Liver (tissue), 8 donors: ENCODE measurements at regions not wholly inside any gene's neighbourhood (a gene's known extent, or its start where the extent isn't known, plus 50 kb on each side); places are given as distances from the start of the nearest gene placed in this dataset.

Source experiments
- DNase-seq: peaks from one replicate; pipeline ENCODE4 v3.0.0-alpha.2; 2017; ENCODE audit warnings: low spot score
- H3K27ac ChIP-seq, 2 donors: one replicate each; pipeline ENCODE4 v1.7.0; 2013; ENCODE audit warnings: inconsistent platforms in 2 of 2, low read length in 2 of 2, control low read depth in 1 of 2, low read depth in 1 of 2, mild to moderate bottlenecking in 1 of 2
- H3K27me3 ChIP-seq, 4 donors: one replicate each; pipeline versions ENCODE4 v1.6.1 to v1.7.0; 2013; ENCODE audit warnings: low read length in 3 of 4, inconsistent platforms in 1 of 4, mild to moderate bottlenecking in 1 of 4, moderate library complexity in 1 of 4; ENCODE audit not compliant: control insufficient read depth in 4 of 4, insufficient read depth in 4 of 4
- H3K36me3 ChIP-seq, 4 donors: one replicate each; pipeline versions ENCODE4 v1.6.1 to v1.7.0; 2013; ENCODE audit warnings: low read length in 3 of 4, mild to moderate bottlenecking in 3 of 4, low read depth in 1 of 4, moderate library complexity in 1 of 4; ENCODE audit not compliant: control insufficient read depth in 4 of 4, insufficient read depth in 3 of 4
- H3K4me1 ChIP-seq, 4 donors: one replicate each; pipeline versions ENCODE4 v1.6.1 to v1.7.0; 2013; ENCODE audit warnings: low read length in 3 of 4, mild to moderate bottlenecking in 3 of 4, moderate library complexity in 1 of 4; ENCODE audit not compliant: control insufficient read depth in 4 of 4, insufficient read depth in 4 of 4
- H3K4me3 ChIP-seq, 3 donors: one replicate each; pipeline versions ENCODE4 v1.6.1 to v1.7.0; 2013; ENCODE audit warnings: low read length in 3 of 3, control low read depth in 1 of 3, low read depth in 1 of 3, mild to moderate bottlenecking in 1 of 3
- H3K9ac ChIP-seq, 2 donors: one replicate each; pipeline ENCODE4 v1.7.0; 2013; ENCODE audit warnings: low read length in 2 of 2, mild to moderate bottlenecking in 2 of 2, moderate library complexity in 2 of 2, control low read depth in 1 of 2, low read depth in 1 of 2
- H3K9me3 ChIP-seq, 4 donors: one replicate each; pipeline versions ENCODE4 v1.6.1 to v1.7.0; 2013; ENCODE audit warnings: low read length in 3 of 4; ENCODE audit not compliant: control insufficient read depth in 4 of 4
- CTCF ChIP-seq: fragments of 150-350 bp; IDR thresholded peaks from 2 replicates; pipeline ENCODE4 v1.5.1; 2017; ENCODE audit warnings: improper control_type of control experiment, low read depth, low read length; ENCODE audit not compliant: missing input control
- EGR1 ChIP-seq, 2 donors: IDR thresholded peaks; 2 replicates each; pipeline ENCODE4 v1.6.1; 2016 to 2018; ENCODE audit warnings: antibody characterized with exemption in 2 of 2, low read depth in 2 of 2
- FOXA1 ChIP-seq: IDR thresholded peaks from 2 replicates; pipeline ENCODE4 v1.6.1; 2016; ENCODE audit warnings: antibody characterized with exemption
- FOXA2 ChIP-seq: IDR thresholded peaks from 2 replicates; pipeline ENCODE4 v1.6.1; 2016; ENCODE audit warnings: antibody characterized with exemption
- GABPA ChIP-seq, 2 donors: IDR thresholded peaks in 1 of 2; conservative IDR thresholded peaks in 1 of 2; 2 replicates each; pipeline ENCODE4 v1.6.1; 2016; ENCODE audit warnings: antibody characterized with exemption in 2 of 2, mild to moderate bottlenecking in 1 of 2, moderate library complexity in 1 of 2
- HNF4G ChIP-seq: IDR thresholded peaks from 2 replicates; pipeline ENCODE4 v1.6.1; 2016; ENCODE audit warnings: antibody characterized with exemption
- JUND ChIP-seq, 2 donors: IDR thresholded peaks; 2 replicates each; pipeline ENCODE4 v1.6.1; 2016; ENCODE audit warnings: antibody characterized with exemption in 2 of 2
- NR2F2 ChIP-seq: IDR thresholded peaks from 2 replicates; pipeline ENCODE4 v1.6.1; 2016; ENCODE audit warnings: antibody characterized with exemption
- RAD21 ChIP-seq, 2 donors: IDR thresholded peaks; 2 replicates each; pipeline ENCODE4 v1.6.1; 2016; ENCODE audit warnings: antibody characterized with exemption in 2 of 2, mild to moderate bottlenecking in 2 of 2
- RXRA ChIP-seq, 2 donors: IDR thresholded peaks; 2 replicates each; pipeline ENCODE4 v1.6.1; 2017 to 2018; ENCODE audit warnings: antibody characterized with exemption in 2 of 2, mild to moderate bottlenecking in 1 of 2
- SP1 ChIP-seq: IDR thresholded peaks from 2 replicates; pipeline ENCODE4 v1.6.1; 2018; ENCODE audit warnings: antibody characterized with exemption, mild to moderate bottlenecking
- TAF1 ChIP-seq: conservative IDR thresholded peaks from 2 replicates; pipeline ENCODE4 v1.6.1; 2016; ENCODE audit warnings: antibody characterized with exemption, mild to moderate bottlenecking
- YY1 ChIP-seq: IDR thresholded peaks from 2 replicates; pipeline ENCODE4 v1.6.1; 2016; ENCODE audit warnings: antibody characterized with exemption, mild to moderate bottlenecking
- WGBS: extraction: QIAGEN DNeasy Blood & Tissue Kit; methylation state at CpG from one replicate; pipeline ENCODE4 v1.1.7; 2013; 5-methylcytosine and 5-hydroxymethylcytosine counted together
- TF ChIP-seq, protein P1 (sequence below): IDR thresholded peaks from 2 replicates; pipeline ENCODE4 v1.6.1; 2016; ENCODE audit warnings: antibody characterized with exemption, mild to moderate bottlenecking
- TF ChIP-seq, protein P2 (sequence below): IDR thresholded peaks from 2 replicates; pipeline ENCODE4 v1.6.1; 2016; ENCODE audit warnings: antibody characterized with exemption
- TF ChIP-seq, protein P3 (sequence below): IDR thresholded peaks from 2 replicates; pipeline ENCODE4 v1.6.1; 2016; ENCODE audit warnings: antibody characterized with exemption
- donor health status: healthy.
- donor health status: healthy.
- donor health status: healthy.
- donor health status: healthy.
- donor health status: healthy.

DNA sequence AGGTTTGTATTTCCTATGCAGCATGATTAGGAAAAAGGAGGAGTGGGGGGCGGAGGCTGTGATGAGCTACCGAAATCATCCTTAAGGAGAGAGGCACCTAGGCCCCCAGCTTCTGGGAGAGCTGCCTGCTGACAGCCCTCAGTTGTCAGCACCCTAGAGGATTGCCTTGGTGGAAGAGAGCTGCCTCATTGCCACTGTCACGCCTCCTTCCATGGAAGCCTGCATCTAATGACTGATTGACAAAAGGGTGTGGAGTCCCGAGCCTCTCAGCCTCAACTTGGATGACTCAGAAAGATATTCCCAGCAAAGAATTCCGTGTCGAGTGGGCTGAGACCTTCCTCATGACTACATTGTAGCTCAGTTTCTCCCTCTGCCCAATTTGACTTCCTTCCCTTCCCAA, 320.4 kb upstream of the PROK2 start:
- 93% methylated on average over 6 of the region's 6 CpGs for WGBS
- no peak overlapping the region for H3K9ac ChIP-seq
- H3K27me3 ChIP-seq = no peaks in the 10 kb centered on the region
- no peak overlapping the region for H3K27ac ChIP-seq
- TF ChIP-seq TAF1 = no peak
- TF ChIP-seq FOXA2 = no peak
- no peak for TF ChIP-seq GABPA (IDR thresholded peaks at IDR 0.05 in 1 of 2, conservative IDR thresholded peaks at IDR 0.05 in 1 of 2)
- TF ChIP-seq SP1 = no peak
- no peaks in the 10 kb centered on the region for H3K9me3 ChIP-seq
- H3K4me3 ChIP-seq = no peak overlapping the region
- H3K4me1 ChIP-seq = peaks cover 0 to 8% (median 1%) of the 10 kb centered on the region in 4 donors
- no peak for DNase-seq
- no peaks in the 10 kb centered on the region for H3K36me3 ChIP-seq

GRCh38 chr3:72102112-72102616, 317.2 kb upstream of the PROK2 start:
- Histone ChIP-seq H3K9me3 (no peaks in the 10 kb centered on the region), H3K36me3 (no peaks in the 10 kb centered on the region), H3K9ac (no peak overlapping the region), H3K4me1 (peaks cover 0 to 8% (median 2%) of the 10 kb centered on the region in 4 donors), H3K4me3 (no peak overlapping the region), H3K27me3 (no peaks in the 10 kb centered on the region), H3K27ac (no peak overlapping the region)
- no peak for DNase-seq
- 68% methylated on average over 5 of the region's 5 CpGs for WGBS
- TF ChIP-seq, protein P1, sequence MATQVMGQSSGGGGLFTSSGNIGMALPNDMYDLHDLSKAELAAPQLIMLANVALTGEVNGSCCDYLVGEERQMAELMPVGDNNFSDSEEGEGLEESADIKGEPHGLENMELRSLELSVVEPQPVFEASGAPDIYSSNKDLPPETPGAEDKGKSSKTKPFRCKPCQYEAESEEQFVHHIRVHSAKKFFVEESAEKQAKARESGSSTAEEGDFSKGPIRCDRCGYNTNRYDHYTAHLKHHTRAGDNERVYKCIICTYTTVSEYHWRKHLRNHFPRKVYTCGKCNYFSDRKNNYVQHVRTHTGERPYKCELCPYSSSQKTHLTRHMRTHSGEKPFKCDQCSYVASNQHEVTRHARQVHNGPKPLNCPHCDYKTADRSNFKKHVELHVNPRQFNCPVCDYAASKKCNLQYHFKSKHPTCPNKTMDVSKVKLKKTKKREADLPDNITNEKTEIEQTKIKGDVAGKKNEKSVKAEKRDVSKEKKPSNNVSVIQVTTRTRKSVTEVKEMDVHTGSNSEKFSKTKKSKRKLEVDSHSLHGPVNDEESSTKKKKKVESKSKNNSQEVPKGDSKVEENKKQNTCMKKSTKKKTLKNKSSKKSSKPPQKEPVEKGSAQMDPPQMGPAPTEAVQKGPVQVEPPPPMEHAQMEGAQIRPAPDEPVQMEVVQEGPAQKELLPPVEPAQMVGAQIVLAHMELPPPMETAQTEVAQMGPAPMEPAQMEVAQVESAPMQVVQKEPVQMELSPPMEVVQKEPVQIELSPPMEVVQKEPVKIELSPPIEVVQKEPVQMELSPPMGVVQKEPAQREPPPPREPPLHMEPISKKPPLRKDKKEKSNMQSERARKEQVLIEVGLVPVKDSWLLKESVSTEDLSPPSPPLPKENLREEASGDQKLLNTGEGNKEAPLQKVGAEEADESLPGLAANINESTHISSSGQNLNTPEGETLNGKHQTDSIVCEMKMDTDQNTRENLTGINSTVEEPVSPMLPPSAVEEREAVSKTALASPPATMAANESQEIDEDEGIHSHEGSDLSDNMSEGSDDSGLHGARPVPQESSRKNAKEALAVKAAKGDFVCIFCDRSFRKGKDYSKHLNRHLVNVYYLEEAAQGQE = no peak
- TF ChIP-seq TAF1 = no peak
- TF ChIP-seq RAD21 (IDR thresholded peaks at IDR 0.05) = no peak

- Histone ChIP-seq H3K4me1 (peaks cover 0 to 8% (median 5%) of the 10 kb centered on the region in 4 donors), H3K27ac (peak overlapping the region in 1 of 2 donors; percentile 40), H3K4me3 (no peak overlapping the region), H3K9me3 (no peaks in the 10 kb centered on the region), H3K36me3 (no peaks in the 10 kb centered on the region), H3K27me3 (no peaks in the 10 kb centered on the region), H3K9ac (no peak overlapping the region)
- no peak for DNase-seq
- TF ChIP-seq FOXA2 (no peak), RAD21 (IDR thresholded peaks at IDR 0.05) (no peak), RXRA (IDR thresholded peaks at IDR 0.05) (no peak), FOXA1 (no peak)
- WGBS = 49% methylated on average over 6 of the region's 6 CpGs
Measured at GRCh38 chr3:72101494-72101893, 316.5 kb upstream of the PROK2 start.

DNA sequence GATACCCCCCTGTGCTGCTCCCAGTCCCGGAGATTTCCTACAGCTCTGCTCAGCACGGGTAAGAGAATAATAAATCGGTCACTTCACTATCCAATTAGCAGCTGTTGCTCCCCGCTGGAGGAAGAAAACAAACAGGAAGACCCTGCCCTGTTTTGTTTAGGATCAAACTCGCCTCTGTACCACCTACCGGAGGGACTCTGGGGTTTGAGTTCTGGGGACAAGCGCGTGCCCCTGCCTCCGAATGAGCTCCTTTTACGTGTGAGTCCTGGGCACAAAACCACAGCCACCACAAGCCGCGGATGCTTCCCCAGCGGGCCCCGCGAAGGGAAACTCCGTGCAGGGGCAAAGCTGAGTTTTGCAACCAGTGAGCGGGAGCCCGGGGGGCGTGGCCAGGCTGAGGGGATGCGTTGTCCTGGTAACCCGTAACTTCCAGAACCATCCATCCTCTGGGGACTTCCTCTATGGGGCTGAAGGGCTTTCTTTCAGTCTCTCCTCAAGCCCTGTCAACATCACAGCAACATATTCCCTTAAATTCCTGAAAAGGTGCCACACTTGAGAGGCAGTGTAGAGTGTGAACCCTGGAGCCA, 315.7 kb upstream of the PROK2 start:
- no peaks in the 10 kb centered on the region for H3K36me3 ChIP-seq
- DNase-seq = peak; percentile 74
- peak overlapping the region in 2 of 3 donors; percentile 4 to 40 for H3K4me3 ChIP-seq
- H3K27me3 ChIP-seq = no peaks in the 10 kb centered on the region
- peak overlapping the region; percentile 40 to 43 for H3K27ac ChIP-seq
- WGBS = 3% methylated on average over 21 of the region's 21 CpGs
- no peak overlapping the region for H3K9ac ChIP-seq
- no peaks in the 10 kb centered on the region for H3K9me3 ChIP-seq
- H3K4me1 ChIP-seq = peaks cover 0 to 8% (median 5%) of the 10 kb centered on the region in 4 donors
- TF ChIP-seq CTCF = no peak
- TF ChIP-seq HNF4G = no peak
- TF ChIP-seq YY1 = peak; percentile 17
- TF ChIP-seq, protein P2, sequence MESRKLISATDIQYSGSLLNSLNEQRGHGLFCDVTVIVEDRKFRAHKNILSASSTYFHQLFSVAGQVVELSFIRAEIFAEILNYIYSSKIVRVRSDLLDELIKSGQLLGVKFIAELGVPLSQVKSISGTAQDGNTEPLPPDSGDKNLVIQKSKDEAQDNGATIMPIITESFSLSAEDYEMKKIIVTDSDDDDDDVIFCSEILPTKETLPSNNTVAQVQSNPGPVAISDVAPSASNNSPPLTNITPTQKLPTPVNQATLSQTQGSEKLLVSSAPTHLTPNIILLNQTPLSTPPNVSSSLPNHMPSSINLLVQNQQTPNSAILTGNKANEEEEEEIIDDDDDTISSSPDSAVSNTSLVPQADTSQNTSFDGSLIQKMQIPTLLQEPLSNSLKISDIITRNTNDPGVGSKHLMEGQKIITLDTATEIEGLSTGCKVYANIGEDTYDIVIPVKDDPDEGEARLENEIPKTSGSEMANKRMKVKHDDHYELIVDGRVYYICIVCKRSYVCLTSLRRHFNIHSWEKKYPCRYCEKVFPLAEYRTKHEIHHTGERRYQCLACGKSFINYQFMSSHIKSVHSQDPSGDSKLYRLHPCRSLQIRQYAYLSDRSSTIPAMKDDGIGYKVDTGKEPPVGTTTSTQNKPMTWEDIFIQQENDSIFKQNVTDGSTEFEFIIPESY = no peak
- peak; percentile 19 to 51 for TF ChIP-seq RAD21 (IDR thresholded peaks at IDR 0.05)
- no peak for TF ChIP-seq GABPA (IDR thresholded peaks at IDR 0.05 in 1 of 2, conservative IDR thresholded peaks at IDR 0.05 in 1 of 2)
- no peak for TF ChIP-seq FOXA2
- TF ChIP-seq, protein P3, sequence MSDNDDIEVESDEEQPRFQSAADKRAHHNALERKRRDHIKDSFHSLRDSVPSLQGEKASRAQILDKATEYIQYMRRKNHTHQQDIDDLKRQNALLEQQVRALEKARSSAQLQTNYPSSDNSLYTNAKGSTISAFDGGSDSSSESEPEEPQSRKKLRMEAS = no peak
- TF ChIP-seq JUND (IDR thresholded peaks at IDR 0.05) = no peak
- no peak for TF ChIP-seq FOXA1
- TF ChIP-seq EGR1 (IDR thresholded peaks at IDR 0.05; ENCODE audit: low read depth in 2 of 2) = no peak
- peak; percentile 21 for TF ChIP-seq SP1
- TF ChIP-seq NR2F2 = no peak
